ENCODE measurements at regions not wholly inside any gene's neighbourhood (a gene's known extent, or its start where the extent isn't known, plus 50 kb on each side); places are given as distances from the start of the nearest gene placed in this dataset.
A peak's percentile ranks its signal among the peaks of the same experiment; 100 is the strongest.
"Not testable (repeated sequence)": the region's sequence is repeated elsewhere in the genome, so short reads cannot be mapped to it uniquely, and the experiment has no call there.

GRCh38 chr7:97307521-97308108, 190.1 kb downstream of the SDHAF3 start:
- no peaks in the 10 kb centered on the region for H3K36me3 Mint-ChIP-seq (ENCODE audit: low read depth)
- peaks cover 24% of the 10 kb centered on the region for H3K9me3 Mint-ChIP-seq
- peaks cover 4% of the 10 kb centered on the region for H3K27me3 Mint-ChIP-seq (ENCODE audit: low read depth, poor library complexity)
- H3K4me1 Mint-ChIP-seq: no peaks in the 10 kb centered on the region
- TF ChIP-seq CTCF (IDR thresholded peaks at IDR 0.05): no peak
- no peak for DNase-seq
- no peak overlapping the region for H3K27ac Mint-ChIP-seq
- H3K4me3 Mint-ChIP-seq: no peak overlapping the region

- no peak for DNase-seq
- TF ChIP-seq CTCF (IDR thresholded peaks at IDR 0.05): no peak
- Mint-ChIP-seq H3K4me1 (no peaks in the 10 kb centered on the region), H3K9me3 (peaks cover 65% of the 10 kb centered on the region), H3K27me3 (ENCODE audit: low read depth, poor library complexity) (peaks cover 3% of the 10 kb centered on the region), H3K36me3 (ENCODE audit: low read depth) (no peaks in the 10 kb centered on the region), H3K4me3 (no peak overlapping the region), H3K27ac (no peak overlapping the region)
Measured at GRCh38 chr7:97313900-97314299, 196.4 kb downstream of the SDHAF3 start.

- no peaks in the 10 kb centered on the region for H3K4me1 Mint-ChIP-seq
- no peak for DNase-seq
- H3K27me3 Mint-ChIP-seq (ENCODE audit: low read depth, poor library complexity): peaks cover 3% of the 10 kb centered on the region
- no peak for TF ChIP-seq CTCF (IDR thresholded peaks at IDR 0.05)
- no peak overlapping the region for H3K27ac Mint-ChIP-seq
- H3K36me3 Mint-ChIP-seq (ENCODE audit: low read depth): no peaks in the 10 kb centered on the region
- no peak overlapping the region for H3K4me3 Mint-ChIP-seq
- peaks cover 47% of the 10 kb centered on the region for H3K9me3 Mint-ChIP-seq
Measured at GRCh38 chr7:97317575-97317974, 200.1 kb downstream of the SDHAF3 start.

- H3K9me3 Mint-ChIP-seq: peaks cover 45% of the 10 kb centered on the region
- H3K36me3 Mint-ChIP-seq (ENCODE audit: low read depth); H3K4me1 Mint-ChIP-seq; H3K4me3 Mint-ChIP-seq; DNase-seq; H3K27me3 Mint-ChIP-seq (ENCODE audit: low read depth, poor library complexity); H3K27ac Mint-ChIP-seq: not testable (repeated sequence)
Measured at GRCh38 chr7:97329871-97330270, 212.4 kb downstream of the SDHAF3 start.

GRCh38 chr7:97337849-97338248, 220.4 kb downstream of the SDHAF3 start:
- Mint-ChIP-seq H3K27ac (peak overlapping the region; percentile 23), H3K4me1 (no peaks in the 10 kb centered on the region), H3K27me3 (ENCODE audit: low read depth, poor library complexity) (no peaks in the 10 kb centered on the region), H3K4me3 (no peak overlapping the region), H3K9me3 (peaks cover 19% of the 10 kb centered on the region), H3K36me3 (ENCODE audit: low read depth) (no peaks in the 10 kb centered on the region)
- no peak for DNase-seq
- TF ChIP-seq CTCF (IDR thresholded peaks at IDR 0.05): no peak

GRCh38 chr7:97342512-97342911, 225.0 kb downstream of the SDHAF3 start:
- Mint-ChIP-seq H3K4me3 (no peak overlapping the region), H3K27ac (no peak overlapping the region), H3K4me1 (no peaks in the 10 kb centered on the region), H3K27me3 (ENCODE audit: low read depth, poor library complexity) (no peaks in the 10 kb centered on the region), H3K36me3 (ENCODE audit: low read depth) (no peaks in the 10 kb centered on the region), H3K9me3 (no peaks in the 10 kb centered on the region)
- TF ChIP-seq CTCF (IDR thresholded peaks at IDR 0.05): no peak
- DNase-seq: no peak
